ENCODE measurements at regions not wholly inside any gene's neighbourhood (a gene's known extent, or its start where the extent isn't known, plus 50 kb on each side); places are given as distances from the start of the nearest gene placed in this dataset.

GRCh38 chr2:237171396-237171795, 85.7 kb downstream of the COPS8 start:
- TF ChIP-seq, protein P1, sequence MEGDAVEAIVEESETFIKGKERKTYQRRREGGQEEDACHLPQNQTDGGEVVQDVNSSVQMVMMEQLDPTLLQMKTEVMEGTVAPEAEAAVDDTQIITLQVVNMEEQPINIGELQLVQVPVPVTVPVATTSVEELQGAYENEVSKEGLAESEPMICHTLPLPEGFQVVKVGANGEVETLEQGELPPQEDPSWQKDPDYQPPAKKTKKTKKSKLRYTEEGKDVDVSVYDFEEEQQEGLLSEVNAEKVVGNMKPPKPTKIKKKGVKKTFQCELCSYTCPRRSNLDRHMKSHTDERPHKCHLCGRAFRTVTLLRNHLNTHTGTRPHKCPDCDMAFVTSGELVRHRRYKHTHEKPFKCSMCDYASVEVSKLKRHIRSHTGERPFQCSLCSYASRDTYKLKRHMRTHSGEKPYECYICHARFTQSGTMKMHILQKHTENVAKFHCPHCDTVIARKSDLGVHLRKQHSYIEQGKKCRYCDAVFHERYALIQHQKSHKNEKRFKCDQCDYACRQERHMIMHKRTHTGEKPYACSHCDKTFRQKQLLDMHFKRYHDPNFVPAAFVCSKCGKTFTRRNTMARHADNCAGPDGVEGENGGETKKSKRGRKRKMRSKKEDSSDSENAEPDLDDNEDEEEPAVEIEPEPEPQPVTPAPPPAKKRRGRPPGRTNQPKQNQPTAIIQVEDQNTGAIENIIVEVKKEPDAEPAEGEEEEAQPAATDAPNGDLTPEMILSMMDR (IDR thresholded peaks at IDR 0.05), result no peak
- TF ChIP-seq EP300 (IDR thresholded peaks at IDR 0.05), result no peak

All from stomach (tissue), 4 donors.